SK-N-SH treated with all-trans-retinoic acid at 6 μM for 48 hours (cell line): ENCODE measurements at regions not wholly inside any gene's neighbourhood (a gene's known extent, or its start where the extent isn't known, plus 50 kb on each side); places are given as distances from the start of the nearest gene placed in this dataset.

ENCODE experiments used
- ATAC-seq: fragments of 200-7000 bp; cut with Tn5 transposase; 3 replicates; pipeline ENCODE4 v1.9.1; 2020; ENCODE audit warnings: mild to moderate bottlenecking, moderate library complexity
- ARNTL ChIP-seq: fragments of 450-650 bp; formaldehyde crosslinking; IDR thresholded peaks from 2 replicates; pipeline ENCODE4 v1.5.0; 2020; ENCODE audit warnings: low read depth, mild to moderate bottlenecking, moderate library complexity, borderline replicate concordance
- BACH2 ChIP-seq: fragments of 250-450 bp; sonication (Bioruptor Pico); IDR thresholded peaks from 2 replicates; pipeline ENCODE4 v1.9.0; 2021; ENCODE audit warnings: mild to moderate bottlenecking, borderline replicate concordance
- CSDC2 ChIP-seq: fragments of 250-450 bp; sonication (Bioruptor Pico); IDR thresholded peaks from 2 replicates; pipeline ENCODE4 v1.5.0; 2020; ENCODE audit warnings: mild to moderate bottlenecking, moderate library complexity
- CSRNP3 ChIP-seq: fragments of 250-450 bp; sonication (Bioruptor Pico); IDR thresholded peaks from 2 replicates; pipeline ENCODE4 v1.5.1; 2021; ENCODE audit warnings: mild to moderate bottlenecking, moderate library complexity
- ESRRG ChIP-seq: fragments of 250-450 bp; sonication (Bioruptor Pico); IDR thresholded peaks from 2 replicates; pipeline ENCODE4 v1.6.1; 2021; ENCODE audit warnings: mild to moderate bottlenecking
- GLIS3 ChIP-seq: fragments of 250-450 bp; sonication (Bioruptor Pico); IDR thresholded peaks from 2 replicates; pipeline ENCODE4 v1.5.0; 2020; ENCODE audit warnings: mild to moderate bottlenecking, moderate library complexity
- ISL1 ChIP-seq: fragments of 250-450 bp; sonication (Bioruptor Pico); IDR thresholded peaks from 2 replicates; pipeline ENCODE4 v2.1.2; 2022; ENCODE audit warnings: mild to moderate bottlenecking, moderate library complexity
- OSR1 ChIP-seq: fragments of 250-450 bp; sonication (Bioruptor Pico); IDR thresholded peaks from 2 replicates; pipeline ENCODE4 v1.8.0; 2022; ENCODE audit warnings: moderate library complexity, mild to moderate bottlenecking, inconsistent platforms
- POU6F1 ChIP-seq: fragments of 250-450 bp; sonication (Bioruptor Pico); IDR thresholded peaks from 2 replicates; pipeline ENCODE4 v1.8.0; 2021; ENCODE audit warnings: low read depth, mild to moderate bottlenecking, moderate library complexity, borderline replicate concordance
- PPARA ChIP-seq: fragments of 250-450 bp; sonication (Bioruptor Pico); IDR thresholded peaks from 2 replicates; pipeline ENCODE4 v1.5.0; 2020; ENCODE audit warnings: mild to moderate bottlenecking, borderline replicate concordance
- RARB ChIP-seq: fragments of 250-450 bp; sonication (Bioruptor Pico); IDR thresholded peaks from 2 replicates; pipeline ENCODE4 v1.8.0; 2021; ENCODE audit warnings: mild to moderate bottlenecking, moderate library complexity
- SNAI2 ChIP-seq: fragments of 250-450 bp; sonication (Bioruptor Pico); IDR thresholded peaks from 2 replicates; pipeline ENCODE4 v1.5.0; 2020; ENCODE audit warnings: mild to moderate bottlenecking, moderate library complexity
- TCF4 ChIP-seq: fragments of 250-450 bp; sonication (Bioruptor Pico); IDR thresholded peaks from 2 replicates; pipeline ENCODE4 v1.8.0; 2021; ENCODE audit warnings: mild to moderate bottlenecking, moderate library complexity, borderline replicate concordance
- TOX ChIP-seq: fragments of 250-450 bp; sonication (Bioruptor Pico); IDR thresholded peaks from 2 replicates; pipeline ENCODE4 v1.8.0; 2021; ENCODE audit warnings: mild to moderate bottlenecking, moderate library complexity, borderline replicate concordance
- ZC3H10 ChIP-seq: fragments of 250-450 bp; sonication (Bioruptor Pico); IDR thresholded peaks from 2 replicates; pipeline ENCODE4 v1.5.1; 2021; ENCODE audit warnings: mild to moderate bottlenecking, moderate library complexity
- ZFP3 ChIP-seq: fragments of 250-450 bp; sonication (Bioruptor Pico); IDR thresholded peaks from 2 replicates; pipeline ENCODE4 v1.5.0; 2020; ENCODE audit warnings: mild to moderate bottlenecking, moderate library complexity
- ZFP30 ChIP-seq: fragments of 450-650 bp; formaldehyde crosslinking; IDR thresholded peaks from 2 replicates; pipeline ENCODE4 v1.5.0; 2022; ENCODE audit warnings: mild to moderate bottlenecking, moderate library complexity
- ZNF565 ChIP-seq: fragments of 450-650 bp; formaldehyde crosslinking; conservative IDR thresholded peaks from 2 replicates; pipeline ENCODE4 v1.5.0; 2020; ENCODE audit warnings: low read depth, mild to moderate bottlenecking, moderate library complexity
- ZNF70 ChIP-seq: fragments of 450-650 bp; formaldehyde crosslinking; IDR thresholded peaks from 2 replicates; pipeline ENCODE4 v1.5.0; 2020; ENCODE audit warnings: mild to moderate bottlenecking, moderate library complexity
- ZNF8 ChIP-seq: fragments of 450-650 bp; formaldehyde crosslinking; IDR thresholded peaks from 2 replicates; pipeline ENCODE4 v1.5.0; 2020; ENCODE audit warnings: mild to moderate bottlenecking, moderate library complexity
- TF ChIP-seq, protein P1 (sequence below): fragments of 250-450 bp; sonication (Bioruptor Pico); IDR thresholded peaks from 2 replicates; pipeline ENCODE4 v1.5.0; 2020; ENCODE audit warnings: mild to moderate bottlenecking, moderate library complexity
- TF ChIP-seq, protein P2 (sequence below): fragments of 250-450 bp; sonication (Bioruptor Pico); IDR thresholded peaks from 2 replicates; pipeline ENCODE4 v1.5.1; 2020; ENCODE audit warnings: low read depth, mild to moderate bottlenecking, moderate library complexity

- TF ChIP-seq, protein P1, sequence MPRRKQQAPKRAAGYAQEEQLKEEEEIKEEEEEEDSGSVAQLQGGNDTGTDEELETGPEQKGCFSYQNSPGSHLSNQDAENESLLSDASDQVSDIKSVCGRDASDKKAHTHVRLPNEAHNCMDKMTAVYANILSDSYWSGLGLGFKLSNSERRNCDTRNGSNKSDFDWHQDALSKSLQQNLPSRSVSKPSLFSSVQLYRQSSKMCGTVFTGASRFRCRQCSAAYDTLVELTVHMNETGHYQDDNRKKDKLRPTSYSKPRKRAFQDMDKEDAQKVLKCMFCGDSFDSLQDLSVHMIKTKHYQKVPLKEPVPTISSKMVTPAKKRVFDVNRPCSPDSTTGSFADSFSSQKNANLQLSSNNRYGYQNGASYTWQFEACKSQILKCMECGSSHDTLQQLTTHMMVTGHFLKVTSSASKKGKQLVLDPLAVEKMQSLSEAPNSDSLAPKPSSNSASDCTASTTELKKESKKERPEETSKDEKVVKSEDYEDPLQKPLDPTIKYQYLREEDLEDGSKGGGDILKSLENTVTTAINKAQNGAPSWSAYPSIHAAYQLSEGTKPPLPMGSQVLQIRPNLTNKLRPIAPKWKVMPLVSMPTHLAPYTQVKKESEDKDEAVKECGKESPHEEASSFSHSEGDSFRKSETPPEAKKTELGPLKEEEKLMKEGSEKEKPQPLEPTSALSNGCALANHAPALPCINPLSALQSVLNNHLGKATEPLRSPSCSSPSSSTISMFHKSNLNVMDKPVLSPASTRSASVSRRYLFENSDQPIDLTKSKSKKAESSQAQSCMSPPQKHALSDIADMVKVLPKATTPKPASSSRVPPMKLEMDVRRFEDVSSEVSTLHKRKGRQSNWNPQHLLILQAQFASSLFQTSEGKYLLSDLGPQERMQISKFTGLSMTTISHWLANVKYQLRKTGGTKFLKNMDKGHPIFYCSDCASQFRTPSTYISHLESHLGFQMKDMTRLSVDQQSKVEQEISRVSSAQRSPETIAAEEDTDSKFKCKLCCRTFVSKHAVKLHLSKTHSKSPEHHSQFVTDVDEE, result no peak
- no peak for TF ChIP-seq SNAI2 (CRISPR knock-in tag)
Observed at GRCh38 chr4:13312264-13312663, 171.9 kb downstream of the RAB28 start (continued).

DNA sequence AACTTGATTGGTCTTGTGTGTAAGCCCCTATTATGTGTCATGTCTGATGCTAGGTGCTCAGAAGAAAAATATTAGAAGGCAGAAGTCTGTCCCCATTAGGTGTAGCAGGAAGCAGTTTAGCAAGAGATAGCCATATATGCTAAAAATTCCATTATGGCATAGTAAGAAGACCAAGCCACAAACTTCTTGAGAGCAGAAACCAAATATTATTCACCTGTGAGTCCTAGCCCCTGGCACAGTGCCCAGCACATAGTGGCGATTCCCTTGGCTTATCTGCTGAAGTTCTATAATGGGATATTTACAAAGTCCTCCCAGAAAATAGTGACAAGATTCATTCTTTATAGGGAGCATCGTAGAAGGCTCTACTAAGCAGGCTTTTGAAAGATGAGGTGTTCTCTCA lies 174.4 kb downstream of the RAB28 start:
- TF ChIP-seq ZC3H10 (CRISPR knock-in tag) (no peak), ZFP30 (CRISPR knock-in tag) (no peak), TCF4 (CRISPR knock-in tag) (no peak), RARB (CRISPR knock-in tag) (no peak), SNAI2 (CRISPR knock-in tag) (no peak), ARNTL (no peak), CSRNP3 (CRISPR knock-in tag) (no peak), ZNF70 (CRISPR knock-in tag) (no peak), GLIS3 (CRISPR knock-in tag) (no peak), ZNF565 (CRISPR knock-in tag) (no peak), ZNF8 (no peak), ISL1 (CRISPR knock-in tag) (no peak), PPARA (no peak), BACH2 (CRISPR knock-in tag) (no peak)
- TF ChIP-seq, protein P2, sequence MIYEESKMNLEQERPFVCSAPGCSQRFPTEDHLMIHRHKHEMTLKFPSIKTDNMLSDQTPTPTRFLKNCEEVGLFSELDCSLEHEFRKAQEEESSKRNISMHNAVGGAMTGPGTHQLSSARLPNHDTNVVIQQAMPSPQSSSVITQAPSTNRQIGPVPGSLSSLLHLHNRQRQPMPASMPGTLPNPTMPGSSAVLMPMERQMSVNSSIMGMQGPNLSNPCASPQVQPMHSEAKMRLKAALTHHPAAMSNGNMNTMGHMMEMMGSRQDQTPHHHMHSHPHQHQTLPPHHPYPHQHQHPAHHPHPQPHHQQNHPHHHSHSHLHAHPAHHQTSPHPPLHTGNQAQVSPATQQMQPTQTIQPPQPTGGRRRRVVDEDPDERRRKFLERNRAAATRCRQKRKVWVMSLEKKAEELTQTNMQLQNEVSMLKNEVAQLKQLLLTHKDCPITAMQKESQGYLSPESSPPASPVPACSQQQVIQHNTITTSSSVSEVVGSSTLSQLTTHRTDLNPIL, result no peak
- TF ChIP-seq, protein P1, result no peak
- ATAC-seq, result no peak

DNA sequence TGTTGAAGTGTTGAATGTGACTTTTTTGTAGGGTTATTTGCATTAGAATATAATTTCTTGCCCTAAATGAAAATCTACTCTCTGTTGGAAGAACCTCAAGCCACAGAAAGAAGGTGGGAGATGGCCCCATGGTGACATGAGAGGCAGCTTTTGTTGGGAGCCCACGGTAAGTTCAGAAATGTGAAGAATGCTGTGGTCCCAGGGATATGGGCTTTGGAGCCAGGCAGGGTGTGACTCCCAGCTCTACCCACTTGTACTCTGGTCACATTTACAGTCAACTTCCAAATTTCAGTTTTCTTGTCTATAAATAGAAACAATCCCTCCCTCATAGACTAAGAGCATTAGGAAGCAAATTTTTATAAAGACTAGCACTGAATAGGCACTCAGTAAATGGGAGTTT lies 177.8 kb downstream of the RAB28 start:
- ATAC-seq, result no peak
- TF ChIP-seq, protein P2, result no peak
- TF ChIP-seq POU6F1 (no peak), ZNF565 (CRISPR knock-in tag) (no peak), CSRNP3 (CRISPR knock-in tag) (no peak), ZNF8 (no peak), TOX (no peak), OSR1 (no peak), RARB (CRISPR knock-in tag) (no peak), PPARA (no peak), CSDC2 (CRISPR knock-in tag) (no peak), BACH2 (CRISPR knock-in tag) (no peak), SNAI2 (CRISPR knock-in tag) (no peak), ESRRG (CRISPR knock-in tag) (no peak), GLIS3 (CRISPR knock-in tag) (no peak), ZFP3 (no peak), ARNTL (no peak), TCF4 (CRISPR knock-in tag) (no peak)
- TF ChIP-seq, protein P1, result no peak
